SK-N-SH treated with all-trans-retinoic acid at 6 μM for 48 hours (cell line): ENCODE measurements at regions not wholly inside any gene's neighbourhood (a gene's known extent, or its start where the extent isn't known, plus 50 kb on each side); places are given as distances from the start of the nearest gene placed in this dataset.

Experiments
- ATAC-seq: fragments of 200-7000 bp; cut with Tn5 transposase; 3 replicates; pipeline ENCODE4 v1.9.1; 2020; ENCODE audit warnings: mild to moderate bottlenecking, moderate library complexity
- ARNTL ChIP-seq: fragments of 450-650 bp; formaldehyde crosslinking; IDR thresholded peaks from 2 replicates; pipeline ENCODE4 v1.5.0; 2020; ENCODE audit warnings: low read depth, mild to moderate bottlenecking, moderate library complexity, borderline replicate concordance
- BACH2 ChIP-seq: fragments of 250-450 bp; sonication (Bioruptor Pico); IDR thresholded peaks from 2 replicates; pipeline ENCODE4 v1.9.0; 2021; ENCODE audit warnings: mild to moderate bottlenecking, borderline replicate concordance
- ISL1 ChIP-seq: fragments of 250-450 bp; sonication (Bioruptor Pico); IDR thresholded peaks from 2 replicates; pipeline ENCODE4 v2.1.2; 2022; ENCODE audit warnings: mild to moderate bottlenecking, moderate library complexity
- OSR1 ChIP-seq: fragments of 250-450 bp; sonication (Bioruptor Pico); IDR thresholded peaks from 2 replicates; pipeline ENCODE4 v1.8.0; 2022; ENCODE audit warnings: moderate library complexity, mild to moderate bottlenecking, inconsistent platforms
- POU6F1 ChIP-seq: fragments of 250-450 bp; sonication (Bioruptor Pico); IDR thresholded peaks from 2 replicates; pipeline ENCODE4 v1.8.0; 2021; ENCODE audit warnings: low read depth, mild to moderate bottlenecking, moderate library complexity, borderline replicate concordance
- PPARA ChIP-seq: fragments of 250-450 bp; sonication (Bioruptor Pico); IDR thresholded peaks from 2 replicates; pipeline ENCODE4 v1.5.0; 2020; ENCODE audit warnings: mild to moderate bottlenecking, borderline replicate concordance
- RARB ChIP-seq: fragments of 250-450 bp; sonication (Bioruptor Pico); IDR thresholded peaks from 2 replicates; pipeline ENCODE4 v1.8.0; 2021; ENCODE audit warnings: mild to moderate bottlenecking, moderate library complexity
- SNAI2 ChIP-seq: fragments of 250-450 bp; sonication (Bioruptor Pico); IDR thresholded peaks from 2 replicates; pipeline ENCODE4 v1.5.0; 2020; ENCODE audit warnings: mild to moderate bottlenecking, moderate library complexity
- TCF4 ChIP-seq: fragments of 250-450 bp; sonication (Bioruptor Pico); IDR thresholded peaks from 2 replicates; pipeline ENCODE4 v1.8.0; 2021; ENCODE audit warnings: mild to moderate bottlenecking, moderate library complexity, borderline replicate concordance
- TOX ChIP-seq: fragments of 250-450 bp; sonication (Bioruptor Pico); IDR thresholded peaks from 2 replicates; pipeline ENCODE4 v1.8.0; 2021; ENCODE audit warnings: mild to moderate bottlenecking, moderate library complexity, borderline replicate concordance
- TSHZ2 ChIP-seq: fragments of 250-450 bp; sonication (Bioruptor Pico); IDR thresholded peaks from 2 replicates; pipeline ENCODE4 v1.5.0; 2020; ENCODE audit warnings: mild to moderate bottlenecking, moderate library complexity
- ZC3H10 ChIP-seq: fragments of 250-450 bp; sonication (Bioruptor Pico); IDR thresholded peaks from 2 replicates; pipeline ENCODE4 v1.5.1; 2021; ENCODE audit warnings: mild to moderate bottlenecking, moderate library complexity
- ZFP3 ChIP-seq: fragments of 250-450 bp; sonication (Bioruptor Pico); IDR thresholded peaks from 2 replicates; pipeline ENCODE4 v1.5.0; 2020; ENCODE audit warnings: mild to moderate bottlenecking, moderate library complexity
- ZFP30 ChIP-seq: fragments of 450-650 bp; formaldehyde crosslinking; IDR thresholded peaks from 2 replicates; pipeline ENCODE4 v1.5.0; 2022; ENCODE audit warnings: mild to moderate bottlenecking, moderate library complexity
- ZNF565 ChIP-seq: fragments of 450-650 bp; formaldehyde crosslinking; conservative IDR thresholded peaks from 2 replicates; pipeline ENCODE4 v1.5.0; 2020; ENCODE audit warnings: low read depth, mild to moderate bottlenecking, moderate library complexity
- ZNF70 ChIP-seq: fragments of 450-650 bp; formaldehyde crosslinking; IDR thresholded peaks from 2 replicates; pipeline ENCODE4 v1.5.0; 2020; ENCODE audit warnings: mild to moderate bottlenecking, moderate library complexity
- ZNF8 ChIP-seq: fragments of 450-650 bp; formaldehyde crosslinking; IDR thresholded peaks from 2 replicates; pipeline ENCODE4 v1.5.0; 2020; ENCODE audit warnings: mild to moderate bottlenecking, moderate library complexity
- TF ChIP-seq, protein P1 (sequence below): fragments of 250-450 bp; sonication (Bioruptor Pico); IDR thresholded peaks from 2 replicates; pipeline ENCODE4 v1.8.0; 2020; ENCODE audit warnings: mild to moderate bottlenecking, moderate library complexity, borderline replicate concordance
- TF ChIP-seq, protein P2 (sequence below): fragments of 250-450 bp; sonication (Bioruptor Pico); IDR thresholded peaks from 2 replicates; pipeline ENCODE4 v1.5.1; 2020; ENCODE audit warnings: low read depth, mild to moderate bottlenecking, moderate library complexity
- TF ChIP-seq, protein P3 (sequence below): fragments of 250-450 bp; sonication (Bioruptor Pico); IDR thresholded peaks from 2 replicates; pipeline ENCODE4 v1.5.1; 2021; ENCODE audit warnings: mild to moderate bottlenecking, moderate library complexity

GRCh38 chr4:108333353-108333942 lies 164.7 kb upstream of the LEF1 start:
- TF ChIP-seq POU6F1 (CRISPR knock-in tag) (no peak), ZC3H10 (no peak), PPARA (CRISPR knock-in tag) (no peak), ARNTL (CRISPR knock-in tag) (no peak), ZNF565 (CRISPR knock-in tag) (no peak), ISL1 (no peak), OSR1 (no peak), RARB (CRISPR knock-in tag) (no peak), TCF4 (CRISPR knock-in tag) (no peak), SNAI2 (CRISPR knock-in tag) (no peak), TOX (CRISPR knock-in tag) (no peak), ZNF70 (CRISPR knock-in tag) (no peak)
- TF ChIP-seq, all 23 proteins: peak for 0
- no peak for ATAC-seq

DNA sequence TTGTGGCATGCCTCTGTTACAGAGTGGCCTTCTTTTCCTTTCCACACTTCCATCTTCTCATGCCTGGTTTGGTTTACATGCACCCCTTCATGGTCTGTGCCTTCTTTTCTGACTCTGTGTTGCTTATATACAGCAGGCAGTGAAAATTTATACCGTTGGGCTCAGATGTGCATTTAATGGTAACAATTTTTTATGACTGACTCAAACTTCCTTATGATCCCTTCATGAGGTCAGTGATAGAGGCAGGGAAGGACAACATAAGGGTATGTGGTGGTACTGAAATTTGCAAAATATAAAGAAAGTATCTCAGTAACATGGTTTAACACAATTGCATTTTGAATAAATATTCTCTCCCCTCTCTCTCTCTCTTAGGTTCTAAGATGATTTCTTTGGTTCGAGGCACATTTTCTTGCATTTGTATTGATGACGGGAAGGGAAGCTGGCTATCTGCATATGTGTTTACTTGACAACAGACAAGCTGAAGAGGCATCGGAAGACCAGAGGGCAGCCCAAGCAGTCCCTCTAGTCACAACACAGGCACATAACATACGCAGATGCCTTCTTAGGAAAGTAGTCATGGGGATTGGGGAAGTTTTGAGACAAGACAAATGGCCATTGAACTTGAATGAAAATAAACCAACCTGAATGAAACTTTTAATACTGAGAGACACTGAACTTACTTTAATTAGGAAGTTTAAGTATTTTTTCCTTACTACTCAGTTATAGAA lies 163.3 kb upstream of the LEF1 start:
- TF ChIP-seq TOX (CRISPR knock-in tag) (no peak), ZNF70 (CRISPR knock-in tag) (no peak), TSHZ2 (CRISPR knock-in tag) (no peak), POU6F1 (CRISPR knock-in tag) (no peak), ZFP30 (no peak), BACH2 (CRISPR knock-in tag) (no peak), OSR1 (no peak), RARB (CRISPR knock-in tag) (no peak), ZFP3 (CRISPR knock-in tag) (no peak), ZNF8 (no peak)
- TF ChIP-seq, protein P1, sequence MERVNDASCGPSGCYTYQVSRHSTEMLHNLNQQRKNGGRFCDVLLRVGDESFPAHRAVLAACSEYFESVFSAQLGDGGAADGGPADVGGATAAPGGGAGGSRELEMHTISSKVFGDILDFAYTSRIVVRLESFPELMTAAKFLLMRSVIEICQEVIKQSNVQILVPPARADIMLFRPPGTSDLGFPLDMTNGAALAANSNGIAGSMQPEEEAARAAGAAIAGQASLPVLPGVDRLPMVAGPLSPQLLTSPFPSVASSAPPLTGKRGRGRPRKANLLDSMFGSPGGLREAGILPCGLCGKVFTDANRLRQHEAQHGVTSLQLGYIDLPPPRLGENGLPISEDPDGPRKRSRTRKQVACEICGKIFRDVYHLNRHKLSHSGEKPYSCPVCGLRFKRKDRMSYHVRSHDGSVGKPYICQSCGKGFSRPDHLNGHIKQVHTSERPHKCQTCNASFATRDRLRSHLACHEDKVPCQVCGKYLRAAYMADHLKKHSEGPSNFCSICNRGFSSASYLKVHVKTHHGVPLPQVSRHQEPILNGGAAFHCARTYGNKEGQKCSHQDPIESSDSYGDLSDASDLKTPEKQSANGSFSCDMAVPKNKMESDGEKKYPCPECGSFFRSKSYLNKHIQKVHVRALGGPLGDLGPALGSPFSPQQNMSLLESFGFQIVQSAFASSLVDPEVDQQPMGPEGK: no peak
- no peak for ATAC-seq

DNA sequence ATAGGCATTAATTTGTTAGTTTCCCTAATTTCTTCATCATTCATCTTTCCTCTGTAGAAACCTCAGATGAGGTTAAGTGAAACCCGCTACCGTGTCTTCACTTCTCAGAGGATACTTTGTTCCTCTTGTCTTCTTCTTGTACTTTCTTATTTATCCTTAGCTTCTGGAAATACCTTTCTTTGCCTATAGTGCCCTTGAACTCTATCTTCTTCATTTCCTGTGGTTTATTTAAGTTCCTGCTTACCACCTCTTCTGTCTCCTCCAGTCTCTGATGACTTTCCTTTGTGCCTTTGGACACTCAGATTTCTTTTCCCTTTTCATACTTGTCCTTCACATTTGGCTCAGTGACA lies 159.6 kb upstream of the LEF1 start:
- TF ChIP-seq ZFP3 (CRISPR knock-in tag) (no peak), OSR1 (no peak), POU6F1 (CRISPR knock-in tag) (no peak), ZNF565 (CRISPR knock-in tag) (no peak), TCF4 (CRISPR knock-in tag) (no peak), ISL1 (no peak), PPARA (CRISPR knock-in tag) (no peak), RARB (CRISPR knock-in tag) (no peak), TOX (CRISPR knock-in tag) (no peak)
- TF ChIP-seq, protein P1: no peak
- TF ChIP-seq, protein P2, sequence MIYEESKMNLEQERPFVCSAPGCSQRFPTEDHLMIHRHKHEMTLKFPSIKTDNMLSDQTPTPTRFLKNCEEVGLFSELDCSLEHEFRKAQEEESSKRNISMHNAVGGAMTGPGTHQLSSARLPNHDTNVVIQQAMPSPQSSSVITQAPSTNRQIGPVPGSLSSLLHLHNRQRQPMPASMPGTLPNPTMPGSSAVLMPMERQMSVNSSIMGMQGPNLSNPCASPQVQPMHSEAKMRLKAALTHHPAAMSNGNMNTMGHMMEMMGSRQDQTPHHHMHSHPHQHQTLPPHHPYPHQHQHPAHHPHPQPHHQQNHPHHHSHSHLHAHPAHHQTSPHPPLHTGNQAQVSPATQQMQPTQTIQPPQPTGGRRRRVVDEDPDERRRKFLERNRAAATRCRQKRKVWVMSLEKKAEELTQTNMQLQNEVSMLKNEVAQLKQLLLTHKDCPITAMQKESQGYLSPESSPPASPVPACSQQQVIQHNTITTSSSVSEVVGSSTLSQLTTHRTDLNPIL (CRISPR knock-in tag): no peak
- TF ChIP-seq, protein P3, sequence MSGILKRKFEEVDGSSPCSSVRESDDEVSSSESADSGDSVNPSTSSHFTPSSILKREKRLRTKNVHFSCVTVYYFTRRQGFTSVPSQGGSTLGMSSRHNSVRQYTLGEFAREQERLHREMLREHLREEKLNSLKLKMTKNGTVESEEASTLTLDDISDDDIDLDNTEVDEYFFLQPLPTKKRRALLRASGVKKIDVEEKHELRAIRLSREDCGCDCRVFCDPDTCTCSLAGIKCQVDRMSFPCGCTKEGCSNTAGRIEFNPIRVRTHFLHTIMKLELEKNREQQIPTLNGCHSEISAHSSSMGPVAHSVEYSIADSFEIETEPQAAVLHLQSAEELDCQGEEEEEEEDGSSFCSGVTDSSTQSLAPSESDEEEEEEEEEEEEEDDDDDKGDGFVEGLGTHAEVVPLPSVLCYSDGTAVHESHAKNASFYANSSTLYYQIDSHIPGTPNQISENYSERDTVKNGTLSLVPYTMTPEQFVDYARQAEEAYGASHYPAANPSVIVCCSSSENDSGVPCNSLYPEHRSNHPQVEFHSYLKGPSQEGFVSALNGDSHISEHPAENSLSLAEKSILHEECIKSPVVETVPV (CRISPR knock-in tag): no peak
- no peak for ATAC-seq
